GM18870 (cell line): ENCODE measurements at regions not wholly inside any gene's neighbourhood (a gene's known extent, or its start where the extent isn't known, plus 50 kb on each side); places are given as distances from the start of the nearest gene placed in this dataset.
"Not testable (repeated sequence)": the region's sequence is repeated elsewhere in the genome, so short reads cannot be mapped to it uniquely, and the experiment has no call there.

Experiments used
- ATAC-seq: cut with Tn5 transposase; IDR thresholded peaks from one replicate; pipeline ENCODE4 v1.9.1; 2021; ENCODE audit warnings: moderate library complexity; ENCODE audit not compliant: unreplicated experiment

DNA sequence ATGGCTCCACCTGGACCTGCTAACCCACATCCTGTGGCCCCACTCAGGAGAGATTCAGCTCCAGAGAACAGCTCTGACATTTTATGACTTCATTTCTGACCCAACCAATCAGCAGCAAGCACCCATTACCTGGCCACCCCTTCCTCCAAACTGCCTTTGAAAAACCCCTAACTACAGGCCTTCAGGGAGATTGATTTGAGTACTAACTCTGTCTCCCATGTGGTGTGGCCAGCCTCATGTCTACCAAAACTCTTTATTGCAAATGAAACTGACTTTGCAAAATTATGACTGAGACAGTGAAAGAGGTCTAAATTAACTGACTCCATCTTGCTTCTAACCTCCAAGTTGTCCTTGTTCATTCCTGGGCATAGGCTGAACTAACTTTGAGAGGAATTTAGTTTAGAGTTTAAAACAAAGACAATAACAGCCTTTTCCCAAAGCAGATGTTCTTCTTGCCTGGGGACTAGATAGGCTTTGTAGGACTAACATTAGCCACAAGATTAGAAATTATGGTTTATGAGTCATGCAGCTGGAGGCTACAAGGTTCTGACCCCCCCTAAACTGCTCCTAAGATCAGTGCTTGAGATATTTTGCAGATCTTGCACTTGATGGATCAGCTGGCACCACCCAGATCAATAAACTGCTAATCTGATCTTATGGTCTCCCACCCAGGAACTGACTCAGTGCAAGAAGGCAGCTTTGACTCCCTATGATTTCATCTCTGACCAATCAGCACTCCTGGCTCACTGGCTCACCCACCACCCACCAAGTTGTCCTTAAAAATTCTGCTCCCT lies 508.2 kb downstream of the RPIA start:
- ATAC-seq, result not testable (repeated sequence)

DNA sequence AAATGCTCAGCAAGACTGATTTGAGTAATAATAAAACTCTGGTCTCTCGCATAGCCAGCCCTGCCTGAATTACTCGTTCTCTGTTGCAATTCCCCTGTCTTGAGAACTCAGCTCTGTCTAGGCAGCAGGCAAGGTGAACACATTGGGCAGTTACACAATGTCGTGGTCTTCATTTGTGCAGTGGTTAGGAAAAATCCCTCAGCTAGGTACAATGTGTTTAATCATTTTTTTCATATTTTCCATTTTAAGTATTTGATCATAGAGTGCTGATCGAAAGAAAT lies 508.7 kb downstream of the RPIA start:
- not testable (repeated sequence) for ATAC-seq

DNA sequence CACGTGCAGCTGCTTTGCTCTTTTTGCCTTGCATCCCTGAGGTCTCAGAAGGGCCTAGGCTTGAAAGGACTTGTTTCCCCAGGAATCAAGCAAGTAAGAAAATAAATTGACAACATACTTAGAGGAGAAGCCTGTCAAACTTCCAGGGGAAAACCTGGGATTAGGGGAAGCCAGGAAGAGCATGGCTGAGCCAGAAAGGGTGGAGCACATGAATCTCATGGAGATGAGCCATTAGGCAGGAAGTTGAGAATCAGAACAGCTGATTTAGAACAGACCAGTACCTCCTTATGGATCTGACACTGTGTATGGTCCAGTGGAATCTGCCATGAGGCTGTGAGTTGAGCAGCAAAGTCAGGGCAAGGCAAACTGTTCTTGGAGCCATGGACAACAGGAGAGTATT lies 511.0 kb downstream of the RPIA start:
- ATAC-seq, result not testable (repeated sequence)

DNA sequence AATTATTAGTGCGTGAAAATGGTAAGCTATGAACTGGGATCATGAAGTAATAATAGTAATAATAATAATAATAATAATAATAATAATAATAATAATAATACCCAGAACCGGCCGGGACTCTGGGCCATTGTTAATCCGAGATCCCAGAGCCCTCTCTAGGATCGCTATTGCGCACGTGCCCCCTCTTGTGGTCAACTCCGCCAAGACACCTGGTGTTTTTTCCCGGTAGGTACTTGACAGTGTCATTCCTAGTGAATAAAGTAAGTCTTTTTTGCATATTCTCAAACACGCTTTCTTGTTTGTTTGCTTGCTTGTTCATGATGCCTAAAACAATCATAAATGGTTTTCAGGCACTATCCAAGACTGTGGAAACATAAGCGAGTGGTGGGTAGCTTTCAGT lies 513.7 kb downstream of the RPIA start:
- ATAC-seq, result not testable (repeated sequence)

DNA sequence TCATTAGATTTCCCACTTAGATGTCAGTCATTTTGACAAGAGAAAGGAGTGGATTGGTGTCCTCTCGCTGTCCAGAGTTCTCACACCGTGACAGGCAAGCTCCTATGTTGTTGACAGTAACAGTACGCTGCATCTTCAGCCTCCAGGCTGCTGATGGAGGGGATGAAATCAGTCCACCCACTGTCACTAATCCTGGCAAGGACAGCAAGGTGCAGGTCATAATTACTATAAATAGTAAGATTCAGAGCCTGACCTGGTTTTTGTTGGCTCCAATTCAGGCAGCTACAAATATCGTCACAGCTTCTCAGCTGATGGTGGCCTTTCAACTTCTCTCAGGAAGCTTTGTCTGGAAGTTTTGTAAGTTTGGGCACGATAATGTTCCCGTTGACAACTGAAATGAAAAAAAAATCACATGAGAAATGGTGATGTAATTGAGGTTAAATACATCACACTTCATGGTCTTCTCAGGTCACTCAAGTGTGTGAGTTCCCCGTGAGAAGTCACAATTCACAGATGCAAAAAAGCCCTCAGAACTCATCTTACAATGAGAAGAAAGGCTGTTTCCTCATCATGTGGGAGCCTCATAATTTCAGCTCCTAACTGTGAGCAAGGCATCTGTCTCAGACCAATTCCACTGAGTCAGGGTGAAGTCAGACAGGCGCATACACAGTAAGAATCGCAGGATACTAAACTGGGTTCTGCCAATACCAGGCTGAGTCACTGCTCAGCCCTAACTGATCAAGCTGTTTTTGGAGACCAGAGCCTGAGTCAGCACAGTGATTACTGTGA lies 516.9 kb downstream of the RPIA start:
- ATAC-seq, result not testable (repeated sequence)

DNA sequence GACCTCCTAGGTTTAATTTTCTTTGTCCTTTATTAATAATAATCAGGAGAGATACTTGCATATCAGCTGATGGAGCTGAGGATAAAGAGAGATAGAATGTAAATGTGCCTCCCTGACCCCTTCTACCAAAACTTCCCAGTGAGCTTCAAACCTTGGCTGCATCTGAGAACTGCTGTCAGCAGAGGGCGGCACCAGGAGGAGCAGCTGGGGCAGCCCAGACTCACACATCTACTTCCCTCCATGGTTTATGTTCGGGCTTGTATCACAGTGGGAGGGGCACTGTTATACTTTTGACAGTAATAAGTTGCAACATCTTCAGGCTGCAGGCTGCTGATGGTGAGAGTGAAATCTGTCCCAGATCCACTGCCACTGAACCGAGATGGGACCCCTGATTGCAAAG lies 521.7 kb downstream of the RPIA start:
- ATAC-seq, result not testable (repeated sequence)

DNA sequence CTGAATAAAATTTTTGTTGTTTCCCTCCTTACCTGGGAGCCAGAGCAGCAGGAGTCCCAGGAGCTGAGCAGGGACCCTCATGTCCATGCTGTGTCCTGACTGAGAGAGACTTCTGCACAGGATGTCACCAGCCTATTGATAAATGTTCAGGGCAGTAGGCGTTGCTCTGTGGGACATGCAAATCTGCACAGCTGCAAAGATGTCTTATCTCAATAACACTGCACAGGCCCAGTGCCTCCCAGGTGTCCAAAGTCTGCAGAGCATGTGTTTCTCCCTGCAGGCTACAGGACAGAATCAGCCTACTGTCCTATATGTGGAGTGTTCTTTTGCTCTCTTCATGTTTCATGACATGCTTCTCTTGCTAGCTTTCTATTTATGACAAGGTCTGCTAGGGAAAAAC lies 522.3 kb downstream of the RPIA start:
- not testable (repeated sequence) for ATAC-seq

DNA sequence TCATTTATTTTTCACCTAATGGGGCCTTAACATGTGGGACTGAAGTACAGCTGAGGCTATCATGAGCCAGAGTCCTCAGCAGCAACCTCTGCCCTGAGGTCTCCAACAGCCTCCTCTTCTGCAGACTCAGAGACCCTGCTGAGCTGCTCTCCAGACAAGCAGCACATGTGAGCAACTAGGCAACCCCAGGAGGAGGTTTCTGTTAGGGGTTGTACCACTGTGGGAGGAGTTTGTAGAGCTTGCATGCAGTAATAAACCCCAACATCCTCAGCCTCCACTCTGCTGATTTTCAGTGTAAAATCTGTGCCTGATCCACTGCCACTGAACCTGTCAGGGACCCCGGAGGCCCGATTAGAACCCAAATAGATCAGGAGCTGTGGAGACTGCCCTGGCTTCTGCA lies 530.0 kb downstream of the RPIA start:
- ATAC-seq, result not testable (repeated sequence)

DNA sequence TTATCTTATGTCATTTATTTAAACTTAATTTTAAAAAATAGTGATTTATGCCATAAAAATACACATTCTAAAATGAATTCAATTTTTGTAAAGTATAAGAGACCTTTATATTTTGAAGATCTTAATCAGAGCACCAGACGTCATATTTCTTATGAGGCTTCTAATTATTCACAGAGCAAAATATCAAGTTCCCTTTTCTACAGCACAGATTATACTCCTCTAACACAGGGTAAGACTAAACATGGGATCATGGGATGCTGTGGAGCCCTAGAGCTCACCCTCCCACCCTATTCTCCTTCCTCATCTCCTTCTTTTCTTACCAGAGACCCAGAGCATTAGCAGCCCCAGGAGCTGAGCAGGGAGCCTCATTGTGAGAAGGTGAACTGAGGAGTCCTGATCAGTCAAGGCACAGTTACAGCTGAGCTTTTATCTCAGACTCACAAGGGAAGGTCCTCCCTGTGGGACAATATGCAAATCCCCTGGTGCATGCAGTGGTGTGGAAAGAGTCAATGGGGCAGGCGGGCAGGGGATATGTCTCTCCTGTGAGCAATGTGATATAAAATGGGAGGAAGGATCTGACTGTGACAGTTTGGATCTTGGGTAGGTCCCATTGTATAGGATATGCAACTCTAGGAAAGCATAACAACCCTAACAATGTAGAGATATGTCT lies 530.7 kb downstream of the RPIA start:
- not testable (repeated sequence) for ATAC-seq

DNA sequence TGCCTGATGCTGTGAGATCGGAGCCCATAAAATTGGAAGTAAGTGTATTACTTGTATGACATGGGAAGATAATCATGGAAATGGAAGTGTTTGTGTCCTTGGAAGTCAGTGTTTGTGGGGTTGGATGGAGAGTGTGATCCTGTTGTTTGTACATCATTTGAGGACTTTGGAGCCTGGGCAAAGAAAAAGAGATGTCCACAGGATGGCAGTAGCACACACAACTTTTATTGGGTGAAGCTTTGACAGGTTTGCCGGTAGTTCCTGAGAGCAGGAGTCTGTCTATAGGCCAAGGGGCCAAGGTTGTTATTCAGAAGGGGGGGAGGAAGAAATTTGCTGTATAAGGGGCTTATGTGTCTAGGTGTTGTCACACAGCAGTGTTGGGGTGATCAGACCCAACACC lies 533.3 kb downstream of the RPIA start:
- not testable (repeated sequence) for ATAC-seq

DNA sequence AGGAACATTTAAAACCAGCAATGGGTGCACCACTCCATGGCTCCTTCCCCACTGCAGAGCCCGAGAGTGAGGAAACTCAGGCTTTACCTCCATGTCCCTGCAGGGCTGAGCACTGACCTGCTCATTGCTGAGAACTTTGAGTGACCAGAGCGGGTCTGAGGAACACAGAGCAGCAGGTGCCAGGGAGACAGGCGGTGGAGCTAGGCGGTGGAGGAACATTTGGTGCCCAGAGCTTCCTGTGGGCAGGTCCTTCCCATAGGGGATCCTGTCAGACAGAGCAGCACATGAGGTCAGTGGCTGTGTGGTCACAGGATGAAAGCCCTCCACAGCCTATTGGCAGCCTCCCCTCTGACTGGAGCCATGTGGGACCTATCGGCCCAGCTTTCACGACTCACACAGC lies 538.5 kb downstream of the RPIA start:
- not testable (repeated sequence) for ATAC-seq

DNA sequence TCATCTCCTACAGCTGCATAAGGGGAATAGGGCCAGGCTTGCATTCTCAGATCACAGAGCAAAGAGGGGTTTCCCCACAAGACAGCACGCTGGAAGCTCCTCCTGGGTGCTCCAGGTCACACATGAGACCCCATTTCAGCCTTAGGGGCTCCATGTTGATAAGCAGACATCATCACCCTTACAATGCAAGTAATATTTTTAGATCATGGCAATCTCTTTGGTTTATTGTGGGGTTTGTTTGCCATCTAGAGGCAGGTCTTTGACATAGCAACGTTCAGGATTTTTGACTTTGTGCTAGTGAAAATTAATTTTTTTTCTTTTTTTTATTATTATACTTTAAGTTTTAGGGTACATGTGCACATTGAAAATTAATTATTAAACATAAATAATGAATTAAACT lies 539.8 kb downstream of the RPIA start:
- ATAC-seq, result not testable (repeated sequence)

DNA sequence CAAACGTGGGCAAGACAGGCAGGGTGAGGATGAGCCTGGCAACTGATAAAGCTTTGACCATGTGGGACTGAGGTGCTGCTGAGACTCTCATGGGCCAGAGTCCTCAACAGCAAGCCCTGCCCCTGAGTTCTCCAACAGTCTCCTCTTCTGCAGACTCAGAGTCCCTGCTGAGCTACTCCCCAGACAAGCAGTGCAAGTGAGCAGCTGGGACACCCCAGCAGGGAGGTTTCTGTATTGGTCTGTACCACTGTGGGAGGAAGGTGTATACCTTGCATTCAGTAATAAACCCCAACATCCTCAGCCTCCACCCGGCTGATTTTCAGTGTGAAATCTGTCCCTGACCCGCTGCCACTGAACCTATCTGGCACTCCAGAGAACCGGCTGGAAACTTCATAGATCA lies 542.5 kb downstream of the RPIA start:
- not testable (repeated sequence) for ATAC-seq

DNA sequence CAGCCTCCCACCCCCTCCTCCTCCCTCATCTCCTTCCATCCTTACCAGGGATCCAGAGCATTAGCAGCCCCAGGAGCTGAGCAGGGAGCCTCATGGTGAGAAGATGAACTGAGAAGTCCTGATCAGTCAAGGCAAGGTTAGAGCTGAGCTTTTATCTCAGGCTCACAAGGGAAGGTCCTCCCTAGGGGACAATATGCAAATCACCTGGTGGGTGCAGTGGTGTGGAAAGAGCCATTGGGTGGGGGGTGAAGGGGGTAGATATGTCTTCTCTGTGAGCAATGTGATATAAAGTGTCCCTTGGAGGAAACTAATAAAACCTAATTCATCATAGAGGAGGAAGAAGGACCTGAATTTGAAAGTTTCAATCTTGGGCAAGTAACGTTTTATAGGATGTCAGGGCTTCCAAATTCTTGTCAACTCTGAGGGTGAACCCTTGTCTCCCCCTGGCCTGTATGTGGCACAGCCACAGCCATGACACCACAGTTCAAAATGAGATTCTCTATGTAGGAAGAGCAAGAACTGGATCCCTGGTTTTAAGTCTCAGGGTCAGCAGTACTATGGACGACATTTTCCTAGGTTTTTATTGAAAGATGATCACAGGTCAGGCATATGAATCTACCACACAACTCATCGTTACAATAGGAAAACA lies 543.5 kb downstream of the RPIA start:
- ATAC-seq, result not testable (repeated sequence)

DNA sequence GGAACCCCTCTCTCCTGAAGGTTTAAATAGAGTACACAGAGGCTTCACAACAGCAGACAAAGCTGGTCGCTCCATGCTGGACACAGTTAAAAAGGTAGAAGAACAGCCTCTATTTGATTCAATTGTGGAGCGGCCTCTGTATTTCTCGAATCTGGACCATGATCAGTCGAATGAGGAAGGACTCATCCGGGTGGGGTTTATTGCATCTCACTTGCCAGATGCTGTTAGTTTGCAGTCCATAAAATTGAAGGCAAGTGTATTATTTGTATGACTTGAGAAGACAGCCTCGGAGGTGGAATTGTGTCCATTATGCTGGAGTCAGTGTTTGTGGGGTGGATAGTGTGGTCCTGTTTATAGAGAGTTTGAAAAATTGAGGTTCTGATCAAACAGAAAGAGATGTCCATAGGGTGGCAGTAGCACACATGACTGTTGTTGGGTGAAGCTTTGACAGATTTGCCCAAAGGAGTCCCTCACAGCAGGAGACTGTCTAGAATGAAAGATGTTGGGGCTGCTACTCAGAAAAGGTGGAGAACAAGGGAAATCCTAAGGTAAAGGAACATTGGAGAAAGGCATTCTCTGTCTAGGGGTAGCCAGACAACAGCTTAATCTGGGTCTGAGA lies 545.5 kb downstream of the RPIA start:
- ATAC-seq, result not testable (repeated sequence)

DNA sequence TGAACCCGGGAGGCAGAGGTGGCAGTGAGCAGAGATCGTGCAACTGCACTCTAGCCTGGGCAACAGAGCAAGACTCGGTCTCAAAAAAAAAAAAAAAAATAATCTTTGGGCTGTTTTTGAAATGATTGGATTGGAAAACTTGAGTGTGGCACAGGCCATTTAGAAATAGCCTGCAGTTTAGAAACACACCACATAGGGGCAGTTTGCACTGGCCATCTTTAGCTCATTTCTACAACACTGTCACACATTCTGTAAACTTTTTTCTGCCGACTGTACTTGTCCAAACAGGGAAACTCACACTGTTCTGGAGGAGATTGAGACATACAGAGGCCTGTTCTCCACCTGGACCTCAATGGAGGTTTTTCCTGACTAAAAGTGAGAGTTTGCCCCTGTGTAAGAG lies 546.3 kb downstream of the RPIA start:
- not testable (repeated sequence) for ATAC-seq

DNA sequence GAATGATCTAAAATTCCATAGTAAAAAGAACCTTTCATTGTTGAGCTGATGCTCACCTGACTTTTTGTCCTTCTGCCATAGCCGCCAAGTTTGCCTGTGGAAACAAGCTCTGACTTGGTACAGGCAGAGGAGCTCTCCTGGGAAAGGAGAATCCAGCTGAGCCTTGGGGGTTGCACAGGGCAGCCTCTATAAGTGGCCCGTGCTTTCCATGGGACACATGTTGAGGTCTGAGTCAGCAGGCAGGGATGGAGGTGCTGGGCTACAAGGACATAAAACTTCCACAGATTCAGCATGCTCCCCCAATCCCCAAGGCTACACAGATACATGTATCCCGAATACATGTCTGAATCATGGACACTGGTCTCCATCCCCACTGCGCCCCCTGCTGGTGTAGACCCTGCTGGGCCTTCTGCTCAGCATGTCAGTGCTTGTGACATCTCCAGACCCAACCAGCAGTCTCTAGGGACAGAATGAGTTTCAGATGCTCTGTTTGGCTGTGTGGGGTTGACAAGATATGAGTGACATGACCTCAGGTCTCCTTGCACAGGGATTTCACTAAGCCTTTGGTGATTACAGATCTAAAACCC lies 551.7 kb downstream of the RPIA start:
- ATAC-seq, result peak; percentile 98

DNA sequence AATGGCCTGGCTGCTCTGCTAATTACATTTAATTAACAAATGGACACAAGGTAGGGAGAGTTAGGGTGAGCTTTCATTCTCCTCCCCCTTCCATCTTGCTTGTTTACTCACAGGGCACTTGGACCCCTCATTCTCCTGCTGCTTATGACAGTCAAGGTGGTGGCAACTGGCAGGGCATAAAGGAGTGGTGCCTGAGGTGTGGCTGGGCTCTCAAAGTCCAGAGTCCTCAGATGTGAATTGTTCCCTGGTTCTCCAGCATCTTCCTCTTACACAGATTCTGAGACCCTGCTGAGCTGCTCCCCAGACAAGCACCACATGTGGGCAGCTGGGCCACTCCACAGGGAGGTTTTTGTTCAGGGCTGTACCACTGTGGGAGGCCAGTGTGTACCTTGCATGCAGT lies 552.9 kb downstream of the RPIA start:
- not testable (repeated sequence) for ATAC-seq

DNA sequence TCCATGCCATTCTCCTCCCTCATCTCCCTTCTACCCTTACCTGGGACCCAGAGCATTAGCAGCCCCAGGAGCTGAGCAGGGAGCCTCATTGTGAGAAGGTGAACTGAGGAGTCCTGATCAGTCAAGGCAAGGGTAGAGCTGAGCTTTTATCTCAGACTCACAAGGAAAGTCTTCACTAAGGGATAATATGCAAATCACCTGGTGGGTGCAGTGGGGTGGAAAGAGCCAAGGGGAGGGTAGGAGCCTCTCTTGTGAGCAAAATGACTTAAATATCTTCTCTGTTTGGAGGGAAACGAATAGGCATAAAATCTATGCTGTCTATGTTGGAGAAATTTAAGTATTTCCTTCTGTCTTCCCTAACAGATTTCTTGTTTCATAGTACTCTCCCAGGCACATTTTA lies 554.0 kb downstream of the RPIA start:
- peak; percentile 40 for ATAC-seq

DNA sequence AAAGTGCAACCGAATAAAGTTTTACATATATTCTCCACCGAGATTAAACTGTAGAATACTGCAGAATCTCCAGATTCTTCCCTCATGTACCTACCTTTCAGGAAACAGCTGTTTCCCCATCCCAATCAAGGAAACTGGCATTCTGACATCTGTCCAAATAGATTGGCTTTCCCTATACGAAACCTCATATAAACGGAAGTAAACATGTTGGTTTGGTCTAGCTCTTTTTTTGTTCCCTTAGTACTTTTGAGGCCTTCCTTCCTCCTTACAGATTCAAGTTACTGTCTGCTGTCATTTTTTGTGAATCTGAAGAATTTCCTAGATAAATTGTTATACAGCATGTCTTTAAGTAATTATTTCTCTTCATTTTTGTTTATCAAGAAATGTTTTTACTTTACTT lies 554.6 kb downstream of the RPIA start:
- not testable (repeated sequence) for ATAC-seq
